NB4 (cell line): ENCODE measurements at regions not wholly inside any gene's neighbourhood (a gene's known extent, or its start where the extent isn't known, plus 50 kb on each side); places are given as distances from the start of the nearest gene placed in this dataset.

Source experiments
- MYC ChIP-seq: IDR thresholded peaks from 2 replicates; pipeline ENCODE4 v1.6.1; 2011; ENCODE audit warnings: low read depth, low read length
- POLR2A ChIP-seq: IDR thresholded peaks from 2 replicates; pipeline ENCODE4 v1.6.1; 2011; ENCODE audit warnings: mild to moderate bottlenecking; ENCODE audit not compliant: insufficient read length; ENCODE audit errors: extremely low read depth
- TF ChIP-seq, protein P1 (sequence below): IDR thresholded peaks from one replicate; pipeline ENCODE4 v1.5.1; 2012; ENCODE audit warnings: low read depth, low read length
- TF ChIP-seq, protein P2 (sequence below): IDR thresholded peaks from 2 replicates; pipeline ENCODE4 v1.6.1; 2011; ENCODE audit warnings: low read depth, low read length

DNA sequence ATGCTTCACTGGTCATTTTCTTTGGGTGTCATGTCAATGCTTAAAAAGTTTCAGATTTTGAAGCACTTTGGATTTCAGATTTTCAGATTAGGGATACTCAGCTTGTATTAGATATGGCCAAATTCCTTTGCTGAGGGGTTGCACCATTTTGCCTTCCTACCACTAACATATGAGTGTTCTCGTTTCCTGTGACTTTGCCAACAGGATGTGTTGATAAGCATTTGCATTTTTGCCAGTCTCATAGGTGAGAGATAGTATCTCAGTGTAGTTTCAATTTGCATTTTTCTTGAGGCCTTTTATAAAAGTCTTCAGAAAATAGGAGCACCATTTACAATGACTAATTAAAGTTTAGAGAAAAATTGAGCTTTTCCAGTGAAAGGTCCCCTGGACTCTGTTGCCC is 71.6 kb upstream of the CLCN4 start:
- TF ChIP-seq, protein P1, sequence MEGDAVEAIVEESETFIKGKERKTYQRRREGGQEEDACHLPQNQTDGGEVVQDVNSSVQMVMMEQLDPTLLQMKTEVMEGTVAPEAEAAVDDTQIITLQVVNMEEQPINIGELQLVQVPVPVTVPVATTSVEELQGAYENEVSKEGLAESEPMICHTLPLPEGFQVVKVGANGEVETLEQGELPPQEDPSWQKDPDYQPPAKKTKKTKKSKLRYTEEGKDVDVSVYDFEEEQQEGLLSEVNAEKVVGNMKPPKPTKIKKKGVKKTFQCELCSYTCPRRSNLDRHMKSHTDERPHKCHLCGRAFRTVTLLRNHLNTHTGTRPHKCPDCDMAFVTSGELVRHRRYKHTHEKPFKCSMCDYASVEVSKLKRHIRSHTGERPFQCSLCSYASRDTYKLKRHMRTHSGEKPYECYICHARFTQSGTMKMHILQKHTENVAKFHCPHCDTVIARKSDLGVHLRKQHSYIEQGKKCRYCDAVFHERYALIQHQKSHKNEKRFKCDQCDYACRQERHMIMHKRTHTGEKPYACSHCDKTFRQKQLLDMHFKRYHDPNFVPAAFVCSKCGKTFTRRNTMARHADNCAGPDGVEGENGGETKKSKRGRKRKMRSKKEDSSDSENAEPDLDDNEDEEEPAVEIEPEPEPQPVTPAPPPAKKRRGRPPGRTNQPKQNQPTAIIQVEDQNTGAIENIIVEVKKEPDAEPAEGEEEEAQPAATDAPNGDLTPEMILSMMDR, result no peak
- TF ChIP-seq POLR2A (no peak), MYC (no peak)
- TF ChIP-seq, protein P2, sequence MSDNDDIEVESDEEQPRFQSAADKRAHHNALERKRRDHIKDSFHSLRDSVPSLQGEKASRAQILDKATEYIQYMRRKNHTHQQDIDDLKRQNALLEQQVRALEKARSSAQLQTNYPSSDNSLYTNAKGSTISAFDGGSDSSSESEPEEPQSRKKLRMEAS, result no peak
